Putamen (tissue), 1 donor: ENCODE measurements at regions not wholly inside any gene's neighbourhood (a gene's known extent, or its start where the extent isn't known, plus 50 kb on each side); places are given as distances from the start of the nearest gene placed in this dataset.

ENCODE experiments used
- DNase-seq: peaks from one replicate; pipeline ENCODE4 v3.0.0-alpha.2; 2016; ENCODE audit warnings: low spot score

DNA sequence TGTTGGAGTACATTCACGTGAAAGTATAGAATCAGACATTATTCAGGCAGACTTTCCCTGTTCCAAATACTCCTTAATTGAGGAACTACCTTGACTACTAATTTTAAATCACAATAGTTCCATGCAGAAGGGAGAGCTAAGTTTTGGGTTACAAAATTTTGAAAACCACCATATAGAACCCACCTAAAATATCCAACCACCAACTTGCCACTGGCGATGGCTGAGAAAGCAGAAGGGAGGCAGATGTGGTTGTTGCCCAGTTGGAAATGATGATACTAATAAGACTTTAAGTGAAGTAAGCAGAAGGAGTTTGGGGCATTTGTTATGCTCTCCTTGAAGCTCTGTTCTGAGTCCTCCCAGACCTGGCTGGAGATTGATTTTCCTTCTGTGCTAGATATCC is 190.7 kb downstream of the HLX start:
- DNase-seq, result no peak

DNA sequence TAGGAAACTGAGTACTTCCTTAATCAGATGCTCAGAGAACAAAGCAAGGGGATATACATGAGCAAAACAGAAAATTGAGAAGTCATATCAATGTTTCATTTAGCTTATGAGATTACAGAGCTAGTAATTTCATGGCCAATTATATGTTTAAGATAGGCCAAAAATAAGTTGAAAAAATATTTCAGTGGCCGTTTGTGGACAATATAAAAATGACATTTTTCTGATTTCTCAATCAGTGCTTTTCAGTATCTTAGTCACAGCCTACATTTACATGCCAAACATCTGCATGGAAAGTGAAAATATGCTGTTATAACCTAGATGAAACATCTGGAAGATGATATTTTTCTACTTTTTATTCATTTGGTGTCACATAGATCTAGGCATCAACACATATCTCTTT is 192.5 kb downstream of the HLX start:
- DNase-seq, result no peak

DNA sequence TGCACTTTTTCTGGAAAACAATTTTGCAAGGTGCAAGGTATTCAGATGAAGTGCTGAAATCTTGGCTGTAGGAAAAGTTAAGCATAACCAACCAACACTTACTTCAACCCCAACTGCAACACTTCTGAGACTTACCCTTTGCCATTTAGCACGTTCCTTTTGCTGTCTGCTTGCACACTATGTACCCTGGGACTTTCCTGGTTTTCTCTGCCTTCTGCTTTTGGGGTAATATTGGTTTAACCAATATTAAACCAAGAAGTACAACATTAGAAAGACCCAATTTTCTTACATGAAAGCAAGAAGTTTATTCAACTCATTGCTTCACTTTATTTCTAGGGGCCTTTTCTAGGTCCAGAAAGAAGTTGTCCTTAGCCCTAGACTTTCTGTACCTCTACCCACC is 193.0 kb downstream of the HLX start:
- DNase-seq, result no peak

DNA sequence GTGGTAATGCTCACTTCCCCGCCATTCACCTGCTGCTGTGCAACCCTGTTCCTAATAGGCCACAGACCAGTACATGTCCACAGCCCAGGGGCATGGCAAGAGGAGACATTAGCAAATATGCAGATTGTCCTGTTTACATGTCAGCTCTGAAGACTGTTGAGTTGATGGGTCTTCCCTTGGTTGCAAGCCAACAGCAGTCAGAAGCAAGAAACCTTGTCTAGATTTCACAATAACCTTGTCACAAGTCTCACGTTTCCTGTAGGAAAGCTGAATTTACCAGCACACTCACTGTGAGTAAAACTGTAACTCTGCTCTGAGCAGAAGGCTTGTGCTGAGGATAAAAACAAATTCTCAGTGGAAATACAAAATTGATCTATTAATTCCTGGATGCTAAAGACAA is 195.1 kb downstream of the HLX start:
- no peak for DNase-seq

DNA sequence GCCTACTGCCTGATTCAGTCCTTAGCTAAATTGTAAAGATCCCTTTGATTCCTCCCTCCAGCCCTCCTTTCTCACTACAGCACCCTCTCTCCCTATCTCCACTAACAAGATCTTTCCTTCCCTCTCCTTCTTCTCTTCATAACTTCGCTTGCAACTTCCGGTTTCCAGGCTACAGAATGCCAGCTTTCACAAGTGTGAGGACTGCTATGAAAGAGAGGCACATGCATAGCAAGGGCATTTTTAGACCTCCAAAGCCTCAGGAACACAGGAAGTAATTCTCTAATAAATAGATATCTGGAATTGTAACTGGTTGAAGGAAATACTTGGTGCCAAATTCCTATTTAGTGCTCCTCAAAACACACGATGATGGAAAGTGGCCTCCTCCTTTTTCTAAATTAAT is 196.7 kb downstream of the HLX start:
- DNase-seq, result no peak

DNA sequence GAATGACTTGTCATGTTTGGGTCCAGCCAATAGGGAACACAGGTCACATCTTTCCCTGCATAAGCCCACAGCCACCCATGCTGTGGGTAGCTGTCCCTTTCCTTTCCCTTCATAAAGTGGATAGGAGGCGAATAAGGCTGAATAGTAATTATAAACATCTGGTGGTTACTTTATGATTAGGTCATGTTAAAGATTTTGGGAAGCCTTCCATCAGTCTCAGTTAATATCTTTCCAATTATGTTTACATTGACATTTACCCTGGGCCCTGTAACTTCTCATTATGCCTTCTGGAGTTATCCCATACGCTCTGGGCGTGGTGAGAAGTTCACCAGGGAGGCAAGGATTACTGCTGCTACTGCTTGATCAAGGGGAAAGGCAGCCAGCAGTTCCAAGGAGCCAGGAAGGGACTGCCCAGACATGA is 197.2 kb downstream of the HLX start:
- no peak for DNase-seq

DNA sequence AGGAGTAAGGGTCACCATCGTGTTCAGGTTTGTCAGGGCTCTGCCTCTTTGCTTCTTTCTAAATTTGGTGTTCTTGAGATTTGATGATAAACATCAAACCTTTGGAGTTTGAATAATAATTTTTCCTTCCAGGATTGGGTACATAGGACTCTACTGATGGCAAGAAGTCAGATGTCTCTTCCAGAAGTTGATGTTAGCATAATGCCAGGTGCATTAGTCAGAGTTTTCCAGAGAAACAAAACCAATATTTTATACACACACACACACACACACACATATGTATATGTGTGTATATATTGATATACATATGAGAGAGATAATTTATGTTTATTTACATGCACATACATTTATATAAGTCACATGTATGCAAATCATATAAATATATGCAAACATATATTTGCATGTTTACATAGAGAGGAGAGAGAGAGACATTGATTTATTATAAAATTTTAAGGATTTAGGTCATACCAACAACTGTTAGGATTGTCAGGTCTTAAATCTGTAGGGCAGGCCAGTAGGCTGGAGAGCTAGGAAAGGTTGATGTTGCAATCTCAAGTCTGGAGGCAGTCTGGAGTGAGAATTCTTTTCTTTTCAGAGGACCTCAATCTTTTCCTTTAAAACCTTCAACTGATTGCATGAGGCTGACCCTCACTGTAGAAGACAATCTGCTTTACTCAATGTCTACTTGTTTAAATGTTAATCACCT is 199.2 kb downstream of the HLX start:
- DNase-seq, result no peak

DNA sequence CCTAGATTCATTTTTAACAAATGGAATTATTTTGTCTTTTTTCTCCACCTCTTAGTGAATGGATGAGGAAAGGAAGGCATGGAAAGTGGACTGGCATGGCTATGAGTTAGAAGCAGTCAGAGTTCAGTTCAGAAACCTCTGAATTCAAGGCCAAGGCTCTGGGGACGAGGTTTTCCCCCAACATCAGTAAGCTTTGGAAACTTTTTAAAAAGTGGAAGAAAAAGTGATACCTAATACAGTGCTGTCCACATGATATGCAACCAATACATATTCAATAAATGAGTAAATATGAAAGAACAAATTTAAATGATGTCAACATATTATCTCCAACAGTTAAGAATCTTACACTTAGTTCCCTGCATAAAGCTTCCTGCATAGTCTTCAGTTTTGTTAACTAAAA is 204.7 kb downstream of the HLX start:
- DNase-seq, result no peak

DNA sequence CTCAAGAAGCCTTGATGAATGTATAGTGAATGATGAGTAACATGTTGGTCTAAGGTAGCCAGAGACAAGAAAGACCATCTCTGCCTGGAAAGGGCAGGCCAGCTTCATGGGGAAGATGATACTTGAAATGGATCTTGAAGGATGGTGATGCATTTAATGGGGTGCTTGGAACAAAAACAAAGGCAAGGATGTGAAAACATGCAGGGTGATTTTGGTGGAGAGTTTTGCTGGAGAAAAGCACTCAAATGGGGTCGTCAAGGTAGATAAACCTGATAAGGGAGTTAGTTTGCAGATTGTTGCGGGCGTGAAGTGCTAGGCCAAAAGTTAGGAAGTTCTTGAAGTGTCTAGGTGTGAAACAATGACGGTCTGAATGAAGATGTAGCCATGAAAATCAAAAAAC is 205.4 kb downstream of the HLX start:
- DNase-seq, result no peak

DNA sequence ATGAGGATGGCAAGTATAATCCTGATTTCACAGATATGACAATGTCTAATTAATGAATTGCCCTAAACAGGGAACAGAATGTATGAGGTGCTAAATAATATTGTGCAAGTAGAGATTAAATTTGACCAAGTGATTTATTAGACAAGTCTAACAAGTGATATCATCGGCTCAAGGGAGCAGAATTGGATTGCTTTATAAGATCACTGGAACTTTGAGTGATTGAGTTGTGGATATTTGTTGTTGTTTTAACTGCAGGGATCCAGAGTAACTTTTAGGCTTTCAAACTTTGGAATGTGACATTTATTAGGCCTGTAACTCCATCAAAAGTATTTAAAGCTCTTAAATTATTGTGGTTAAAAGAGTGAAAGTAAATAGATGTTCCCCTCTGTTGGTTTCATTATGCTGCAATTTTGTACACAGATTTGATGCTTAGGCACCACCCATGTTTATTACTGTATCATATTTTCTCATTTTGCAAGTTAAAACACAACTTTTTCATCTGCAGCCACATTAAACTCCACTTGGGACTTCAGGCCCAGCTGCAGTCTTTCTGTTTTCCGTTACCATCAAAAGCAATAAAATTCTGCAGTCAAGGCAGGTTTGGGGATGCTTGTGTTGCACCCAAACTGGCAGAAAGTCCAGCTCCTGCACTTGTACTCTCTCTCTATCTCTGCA is 206.6 kb downstream of the HLX start:
- no peak for DNase-seq

DNA sequence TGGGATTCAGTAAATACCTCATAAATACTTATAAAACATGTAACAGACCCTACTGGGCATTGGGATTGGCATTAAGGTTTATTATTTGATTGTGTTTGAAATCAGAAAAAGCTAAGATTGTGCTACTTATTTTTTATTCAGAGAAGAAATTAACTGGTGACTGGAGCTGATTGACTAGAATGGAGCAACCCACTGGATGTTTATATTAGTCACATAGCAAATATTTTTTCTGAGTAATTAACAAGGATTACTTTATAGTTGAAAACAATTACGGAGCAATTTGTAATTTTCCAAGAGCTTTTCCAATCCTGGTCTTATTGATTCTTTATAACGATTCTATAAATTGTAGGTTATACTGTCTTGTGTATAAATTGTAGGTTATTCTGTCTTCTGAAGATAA is 208.7 kb downstream of the HLX start:
- no peak for DNase-seq

DNA sequence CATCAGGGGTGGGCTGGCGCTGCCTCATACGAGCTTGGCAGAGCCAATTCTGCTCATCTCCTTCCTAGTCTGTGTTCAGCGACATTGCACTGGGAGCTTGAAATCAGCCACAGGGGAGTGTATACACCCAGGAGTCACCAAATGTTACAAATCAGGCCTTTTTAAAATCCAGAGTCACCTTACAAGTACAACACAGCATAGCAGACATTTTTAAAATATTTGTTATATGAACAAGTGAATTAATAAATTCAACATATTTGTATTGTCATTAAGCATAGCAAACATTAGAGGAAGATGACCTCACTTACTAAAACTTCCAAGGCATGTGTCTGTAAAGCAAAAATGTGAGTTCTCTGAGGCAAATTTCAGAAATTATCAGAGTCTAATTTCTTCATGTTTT is 210.0 kb downstream of the HLX start:
- DNase-seq, result no peak

DNA sequence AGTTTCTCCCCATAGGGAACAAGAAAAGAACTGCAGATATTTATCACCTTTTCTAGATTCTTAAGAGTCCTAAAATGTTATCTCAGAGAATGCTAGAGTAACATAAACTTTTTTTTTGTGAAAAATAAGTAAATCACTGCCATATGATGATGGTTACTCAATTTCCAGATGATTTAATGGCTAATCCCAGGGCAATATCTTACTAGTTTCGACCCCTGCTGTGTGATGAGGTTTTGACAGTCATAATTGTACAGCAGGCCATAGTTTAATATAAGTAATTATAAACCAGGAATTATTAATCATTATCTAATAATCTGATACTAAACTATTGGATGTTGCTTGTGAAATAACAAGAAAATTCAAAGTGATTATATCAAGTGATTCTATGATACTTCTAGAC is 210.6 kb downstream of the HLX start:
- DNase-seq, result no peak

DNA sequence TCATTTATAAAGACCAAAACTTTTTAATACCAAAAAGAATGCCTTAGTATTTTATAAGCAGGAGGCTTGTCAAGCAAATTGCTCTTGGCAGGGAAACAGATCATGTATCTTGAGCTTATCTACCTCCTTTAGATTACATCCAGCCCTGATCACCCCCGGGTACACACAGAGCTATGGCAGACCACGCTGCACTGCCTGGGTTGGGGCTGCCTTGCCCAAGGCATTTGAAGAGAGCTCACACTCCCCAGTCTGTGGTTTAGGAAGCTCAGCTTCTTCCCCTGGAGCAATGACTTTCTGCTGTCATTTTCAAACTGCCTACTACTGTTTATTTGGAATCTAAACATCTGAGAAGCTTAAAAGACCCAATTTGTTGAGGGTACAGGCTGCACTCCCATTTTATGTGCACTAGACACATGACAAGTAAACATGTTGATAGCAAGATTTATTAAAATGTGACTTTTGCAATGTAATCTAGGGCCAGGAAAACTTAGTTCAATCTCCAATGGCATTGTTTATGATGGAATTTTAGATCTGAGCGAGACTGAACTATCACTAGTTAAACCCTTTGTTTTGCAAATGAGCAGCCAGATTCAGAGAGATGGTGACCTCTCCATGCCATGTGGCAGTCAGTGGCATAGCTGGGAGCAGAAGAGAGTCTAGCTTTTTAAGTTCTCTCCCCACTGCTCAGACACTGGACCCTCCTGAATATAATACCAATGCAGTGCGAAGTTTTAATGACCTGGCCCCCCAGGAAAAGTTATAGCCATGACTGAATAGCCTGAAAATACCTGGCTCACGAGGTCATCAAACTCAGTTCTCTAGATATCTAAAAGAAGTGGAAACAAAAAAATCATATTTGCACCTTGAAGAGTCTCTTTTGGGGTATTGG is 214.9 kb downstream of the HLX start:
- no peak for DNase-seq

DNA sequence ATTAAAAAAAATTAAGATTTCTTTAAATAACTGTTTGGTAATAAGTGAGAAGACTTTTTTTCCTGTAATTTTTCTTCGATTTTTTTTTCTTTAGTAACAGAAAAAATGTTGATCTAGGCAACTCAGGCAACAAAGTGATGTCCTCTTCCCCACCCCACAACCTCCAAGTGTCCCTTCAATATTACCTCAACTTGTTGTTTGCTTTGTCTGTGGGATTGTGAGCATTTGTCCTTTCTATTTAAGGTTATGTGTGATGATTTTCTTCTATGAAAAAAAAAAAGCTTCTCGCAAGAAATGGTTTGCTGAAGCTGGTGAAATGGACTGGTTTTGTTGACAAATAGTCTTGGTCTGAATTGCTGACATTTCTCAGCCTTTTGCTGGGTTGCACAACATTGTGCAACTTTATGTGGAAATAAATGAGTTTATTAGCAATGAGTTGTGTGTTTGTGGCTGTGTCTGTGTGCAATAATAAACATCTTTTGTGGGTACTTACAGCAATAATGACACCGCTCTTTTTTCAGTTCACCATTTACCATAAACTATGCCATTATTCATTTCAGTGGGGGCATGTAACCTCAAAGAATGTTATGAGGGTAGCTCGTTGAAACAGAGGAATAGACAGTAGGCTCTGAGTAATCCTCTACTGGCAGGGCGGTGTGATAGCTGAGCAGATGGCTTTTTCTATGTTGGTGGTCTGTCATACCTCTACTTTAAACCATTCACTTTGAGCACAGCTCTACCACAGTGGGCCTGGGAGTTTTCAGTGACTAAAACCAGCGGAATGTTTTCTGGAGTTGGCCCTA is 218.4 kb downstream of the HLX start:
- DNase-seq, result no peak

DNA sequence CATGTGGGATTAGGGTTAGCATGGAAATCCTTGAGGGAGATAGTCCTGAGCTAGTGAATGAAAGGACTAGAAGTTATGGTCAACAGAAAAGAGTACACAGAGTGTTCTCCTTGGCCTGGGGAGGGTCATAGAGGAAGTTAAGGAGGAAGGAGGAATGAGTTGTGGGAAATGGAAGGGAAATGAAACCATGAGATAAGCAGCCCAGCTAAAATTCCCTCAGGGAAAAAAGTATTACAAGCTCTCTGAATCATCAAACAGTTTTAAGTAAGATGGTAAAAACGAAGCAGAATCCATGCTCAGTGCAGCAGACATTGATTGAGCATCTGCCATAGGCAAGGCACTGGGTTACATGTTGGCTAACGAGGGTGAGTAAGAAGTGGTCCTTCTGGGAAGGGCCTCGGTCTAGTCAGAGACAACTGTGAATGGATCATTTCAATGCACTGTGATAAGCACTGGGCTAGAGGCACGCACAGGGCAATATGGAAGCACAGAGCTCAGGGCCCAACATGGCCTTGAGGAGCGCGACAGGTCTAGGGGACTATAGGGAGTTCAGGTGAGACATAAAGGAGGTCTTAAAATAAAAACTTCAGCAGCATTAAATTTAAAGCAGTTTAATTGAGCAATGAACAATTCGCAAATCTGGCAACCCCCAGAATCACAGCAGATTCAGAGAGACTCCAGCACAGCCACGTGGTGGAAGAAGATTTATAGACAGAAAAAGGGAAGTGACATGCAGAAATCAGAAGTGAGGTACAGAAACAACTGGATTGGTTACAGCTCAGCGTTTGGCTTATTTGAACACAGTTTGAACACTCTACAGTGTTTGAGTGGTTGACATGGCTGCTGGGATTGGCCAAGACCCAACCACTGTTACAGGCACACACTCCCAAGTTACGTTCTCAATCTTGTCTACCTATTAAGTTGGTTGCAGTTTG is 219.5 kb downstream of the HLX start:
- no peak for DNase-seq

DNA sequence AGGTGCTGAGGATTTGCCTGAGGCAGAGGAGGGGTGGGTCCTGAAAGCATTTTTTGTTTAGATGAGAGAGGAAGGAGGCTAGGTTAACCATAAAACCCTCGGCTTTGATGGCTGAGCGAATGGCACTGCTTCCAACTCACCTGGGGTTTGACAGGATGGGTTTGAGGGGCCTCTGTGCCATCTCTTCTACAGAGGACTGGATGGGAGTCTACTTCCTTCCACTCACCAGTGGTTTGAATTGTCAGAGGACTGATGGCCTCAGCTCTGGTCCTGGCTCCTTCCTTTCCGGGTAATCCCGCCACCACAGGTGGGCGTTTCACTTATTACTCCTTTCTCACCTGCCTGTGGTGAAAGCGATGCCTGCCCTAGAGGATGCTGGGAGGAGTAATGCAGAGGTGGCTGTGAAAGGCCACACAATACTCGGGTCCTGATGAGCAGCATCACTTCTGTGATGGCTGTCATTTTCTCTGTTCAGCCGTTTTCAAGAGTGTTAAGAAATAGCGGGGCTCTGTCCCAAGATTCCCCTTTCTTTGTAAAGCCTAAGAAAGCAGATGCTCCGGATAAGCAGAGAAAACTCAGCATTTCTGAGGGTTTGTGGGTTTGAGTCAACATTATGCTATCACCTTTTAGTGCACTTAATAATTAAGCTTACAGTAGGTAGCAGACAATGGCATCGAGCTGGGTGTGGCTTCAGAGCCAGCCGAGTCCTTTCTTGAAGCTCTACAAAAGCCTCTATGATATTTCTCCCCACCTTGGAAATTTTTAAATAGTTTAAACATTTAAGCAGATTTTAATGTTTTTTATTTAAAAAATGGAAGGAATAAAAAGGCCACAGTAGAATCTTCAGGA is 220.7 kb downstream of the HLX start:
- no peak for DNase-seq

DNA sequence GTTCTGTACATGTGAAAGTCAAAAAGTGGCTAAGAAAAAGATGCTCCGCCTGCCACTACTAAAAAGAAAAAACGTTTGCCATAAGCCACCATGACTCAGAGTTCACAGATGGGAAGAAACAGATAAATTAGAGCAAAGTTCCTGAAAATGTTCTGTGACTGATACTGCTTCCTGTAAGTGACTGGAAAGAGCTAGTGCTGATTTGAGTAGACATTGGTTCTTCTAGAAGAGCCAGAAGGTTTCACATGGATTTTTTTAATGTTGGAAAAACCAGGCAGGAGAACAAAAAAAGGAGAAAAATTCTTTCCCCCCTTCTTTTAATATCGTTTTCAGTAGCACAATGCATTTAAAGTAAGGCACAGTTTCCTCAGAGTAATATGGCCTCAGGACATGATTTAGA is 221.4 kb downstream of the HLX start:
- DNase-seq, result no peak

DNA sequence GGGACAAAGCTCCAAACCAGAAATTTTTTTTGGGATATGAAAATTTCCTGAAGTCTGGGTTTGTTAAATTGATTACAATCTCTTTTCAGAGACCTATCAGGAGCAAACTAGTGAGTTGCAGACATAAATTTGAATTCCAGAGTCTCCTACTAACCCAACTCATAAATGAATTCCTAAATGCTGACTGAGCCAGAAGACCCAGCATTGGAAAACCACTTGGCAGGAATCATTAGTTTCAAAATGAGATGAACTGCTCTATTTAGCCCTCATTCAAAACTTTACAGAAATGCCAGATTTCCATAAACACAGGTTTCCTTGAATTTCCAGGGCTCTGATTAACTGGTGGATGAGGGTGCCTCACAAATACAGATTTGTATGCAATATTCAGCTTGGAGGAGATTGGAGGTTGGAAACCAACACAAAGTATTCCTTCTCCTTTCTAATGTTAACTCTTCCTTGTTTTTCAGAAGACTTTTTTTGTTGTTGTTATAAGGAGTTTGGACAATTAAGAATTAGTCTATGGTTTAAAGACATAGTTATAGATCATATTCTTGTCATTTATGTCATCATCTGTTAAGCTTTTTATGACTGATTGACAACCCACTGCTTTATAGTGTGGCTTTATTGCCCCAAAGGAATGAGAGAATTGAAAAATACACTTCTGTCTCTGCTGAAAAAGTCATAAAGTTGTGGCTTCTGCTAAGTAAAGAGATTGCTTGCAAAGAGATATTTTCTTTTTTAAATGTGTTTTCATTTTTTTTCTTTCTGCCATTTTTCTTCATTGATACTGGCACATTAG is 222.8 kb downstream of the HLX start:
- no peak for DNase-seq
